ENCODE measurements at regions not wholly inside any gene's neighbourhood (a gene's known extent, or its start where the extent isn't known, plus 50 kb on each side); places are given as distances from the start of the nearest gene placed in this dataset.

DNA sequence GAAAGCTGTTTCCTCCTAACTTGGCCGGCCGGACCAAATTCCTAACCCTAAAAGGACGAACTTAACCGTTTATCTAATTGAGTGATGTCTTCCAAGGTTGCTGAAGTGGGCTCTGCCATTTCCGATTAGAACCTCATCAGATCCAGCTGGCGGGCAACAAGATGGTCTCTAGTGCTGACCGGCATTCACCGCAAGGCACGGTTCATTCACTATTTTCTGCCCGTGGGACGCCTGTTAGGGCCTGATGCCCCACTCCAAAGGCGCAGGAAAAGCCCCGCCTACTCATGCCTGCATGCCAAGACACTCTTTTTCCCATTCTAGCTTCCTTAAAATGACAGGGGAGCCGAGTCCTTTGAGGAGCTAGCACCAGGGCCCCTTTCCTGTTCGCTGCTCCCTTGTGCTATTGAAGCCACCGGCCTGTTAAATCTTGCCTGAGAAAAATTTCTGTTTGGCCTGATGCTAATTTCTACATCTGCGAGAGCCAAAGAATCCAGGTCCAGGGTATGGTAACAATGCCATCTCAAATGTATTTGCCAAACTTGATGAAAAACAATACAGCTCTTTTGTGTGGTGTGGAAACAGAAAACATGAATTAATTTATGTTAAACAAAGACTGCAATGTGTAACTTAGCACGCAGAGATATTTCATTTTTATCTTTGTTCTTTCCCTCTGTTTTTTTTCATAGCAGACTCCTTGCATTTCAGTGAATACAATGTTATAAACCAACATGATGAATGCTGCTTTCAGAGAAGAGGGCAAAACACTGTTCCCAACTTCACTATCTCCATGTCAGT lies 1071.2 kb upstream of the USP15 start:
- H3K4me2 ChIP-seq (ENCODE audit: low read length) = no peak overlapping the region
- H3K27me3 ChIP-seq (ENCODE audit: low read depth, low read length) = no peaks in the 10 kb centered on the region
- no peaks in the 10 kb centered on the region for H3K36me3 ChIP-seq (replicated peaks; ENCODE audit: low read depth, low read length)
- no peak overlapping the region for H3K27ac ChIP-seq (ENCODE audit: low read length)
- H4K20me1 ChIP-seq (ENCODE audit: insufficient read depth, low read length) = no peaks in the 10 kb centered on the region
- TF ChIP-seq, protein P1, sequence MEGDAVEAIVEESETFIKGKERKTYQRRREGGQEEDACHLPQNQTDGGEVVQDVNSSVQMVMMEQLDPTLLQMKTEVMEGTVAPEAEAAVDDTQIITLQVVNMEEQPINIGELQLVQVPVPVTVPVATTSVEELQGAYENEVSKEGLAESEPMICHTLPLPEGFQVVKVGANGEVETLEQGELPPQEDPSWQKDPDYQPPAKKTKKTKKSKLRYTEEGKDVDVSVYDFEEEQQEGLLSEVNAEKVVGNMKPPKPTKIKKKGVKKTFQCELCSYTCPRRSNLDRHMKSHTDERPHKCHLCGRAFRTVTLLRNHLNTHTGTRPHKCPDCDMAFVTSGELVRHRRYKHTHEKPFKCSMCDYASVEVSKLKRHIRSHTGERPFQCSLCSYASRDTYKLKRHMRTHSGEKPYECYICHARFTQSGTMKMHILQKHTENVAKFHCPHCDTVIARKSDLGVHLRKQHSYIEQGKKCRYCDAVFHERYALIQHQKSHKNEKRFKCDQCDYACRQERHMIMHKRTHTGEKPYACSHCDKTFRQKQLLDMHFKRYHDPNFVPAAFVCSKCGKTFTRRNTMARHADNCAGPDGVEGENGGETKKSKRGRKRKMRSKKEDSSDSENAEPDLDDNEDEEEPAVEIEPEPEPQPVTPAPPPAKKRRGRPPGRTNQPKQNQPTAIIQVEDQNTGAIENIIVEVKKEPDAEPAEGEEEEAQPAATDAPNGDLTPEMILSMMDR (IDR thresholded peaks at IDR 0.05; ENCODE audit: low read depth, low read length) = no peak
- TF ChIP-seq EZH2phosphoT487 (IDR thresholded peaks at IDR 0.05; ENCODE audit: low read depth) = no peak
- H3K9ac ChIP-seq (ENCODE audit: low read length) = no peak overlapping the region
- H3K9me3 ChIP-seq (ENCODE audit: insufficient read depth, low read length) = no peaks in the 10 kb centered on the region
- H2AFZ ChIP-seq (ENCODE audit: low read depth, low read length) = no peak overlapping the region
- H3K4me3 ChIP-seq (ENCODE audit: low read length) = no peak overlapping the region
- no peaks in the 10 kb centered on the region for H3K79me2 ChIP-seq (ENCODE audit: low read length)
- no peaks in the 10 kb centered on the region for H3K4me1 ChIP-seq (ENCODE audit: low read length)

DNA sequence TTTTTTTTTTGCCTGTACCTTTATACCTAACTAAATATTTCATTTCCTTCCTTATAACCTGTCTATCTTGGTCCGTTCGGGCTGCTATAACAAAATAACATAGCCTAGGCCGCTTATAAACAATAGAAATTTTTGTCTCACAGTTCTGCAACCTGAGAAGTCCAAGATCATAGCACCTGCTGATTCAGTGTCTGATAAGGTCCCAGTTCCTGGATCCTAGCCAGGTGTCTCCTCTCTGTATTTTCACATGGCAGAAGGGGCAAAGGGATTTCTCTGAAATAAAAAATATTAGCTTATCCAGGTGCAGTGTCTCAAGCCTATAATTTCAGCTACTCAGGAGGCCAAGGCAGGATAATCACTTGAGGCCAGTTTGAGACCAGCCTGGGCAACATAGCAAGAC lies 1046.6 kb upstream of the USP15 start:
- no peak overlapping the region for H3K27ac ChIP-seq (ENCODE audit: low read length)
- H3K4me1 ChIP-seq (ENCODE audit: low read length) = no peaks in the 10 kb centered on the region
- H3K36me3 ChIP-seq (replicated peaks; ENCODE audit: low read depth, low read length) = no peaks in the 10 kb centered on the region
- H3K27me3 ChIP-seq (ENCODE audit: low read depth, low read length) = no peaks in the 10 kb centered on the region
- H4K20me1 ChIP-seq (ENCODE audit: insufficient read depth, low read length) = no peaks in the 10 kb centered on the region
- H3K4me3 ChIP-seq (ENCODE audit: low read length) = no peak overlapping the region
- TF ChIP-seq, protein P1 (IDR thresholded peaks at IDR 0.05; ENCODE audit: low read depth, low read length) = no peak
- TF ChIP-seq EZH2phosphoT487 (IDR thresholded peaks at IDR 0.05; ENCODE audit: low read depth) = no peak
- no peak overlapping the region for H3K4me2 ChIP-seq (ENCODE audit: low read length)
- H3K79me2 ChIP-seq (ENCODE audit: low read length) = no peaks in the 10 kb centered on the region
- no peak overlapping the region for H2AFZ ChIP-seq (ENCODE audit: low read depth, low read length)
- no peaks in the 10 kb centered on the region for H3K9me3 ChIP-seq (ENCODE audit: insufficient read depth, low read length)
- H3K9ac ChIP-seq (ENCODE audit: low read length) = no peak overlapping the region

GRCh38 chr12:61220337-61220736 lies 1039.9 kb upstream of the USP15 start:
- Histone ChIP-seq H3K9me3 (ENCODE audit: insufficient read depth, low read length) (no peaks in the 10 kb centered on the region), H2AFZ (ENCODE audit: low read depth, low read length) (no peak overlapping the region), H3K4me1 (ENCODE audit: low read length) (no peaks in the 10 kb centered on the region), H3K27me3 (ENCODE audit: low read depth, low read length) (no peaks in the 10 kb centered on the region), H3K9ac (ENCODE audit: low read length) (no peak overlapping the region), H3K4me3 (ENCODE audit: low read length) (no peak overlapping the region), H3K4me2 (ENCODE audit: low read length) (no peak overlapping the region), H3K36me3 (replicated peaks; ENCODE audit: low read depth, low read length) (no peaks in the 10 kb centered on the region), H4K20me1 (ENCODE audit: insufficient read depth, low read length) (no peaks in the 10 kb centered on the region), H3K79me2 (ENCODE audit: low read length) (no peaks in the 10 kb centered on the region), H3K27ac (ENCODE audit: low read length) (no peak overlapping the region)
- TF ChIP-seq EZH2phosphoT487 (IDR thresholded peaks at IDR 0.05; ENCODE audit: low read depth) = no peak

GRCh38 chr12:61232040-61232439 lies 1028.2 kb upstream of the USP15 start:
- Histone ChIP-seq H2AFZ (ENCODE audit: low read depth, low read length) (no peak overlapping the region), H3K4me3 (ENCODE audit: low read length) (no peak overlapping the region), H3K27ac (ENCODE audit: low read length) (no peak overlapping the region), H3K4me2 (ENCODE audit: low read length) (no peak overlapping the region), H3K9ac (ENCODE audit: low read length) (no peak overlapping the region), H4K20me1 (ENCODE audit: insufficient read depth, low read length) (no peaks in the 10 kb centered on the region), H3K9me3 (ENCODE audit: insufficient read depth, low read length) (no peaks in the 10 kb centered on the region), H3K79me2 (ENCODE audit: low read length) (no peaks in the 10 kb centered on the region), H3K4me1 (ENCODE audit: low read length) (no peaks in the 10 kb centered on the region), H3K27me3 (ENCODE audit: low read depth, low read length) (no peaks in the 10 kb centered on the region), H3K36me3 (replicated peaks; ENCODE audit: low read depth, low read length) (no peaks in the 10 kb centered on the region)
- TF ChIP-seq, protein P1 (IDR thresholded peaks at IDR 0.05; ENCODE audit: low read depth, low read length) = no peak
- TF ChIP-seq EZH2phosphoT487 (IDR thresholded peaks at IDR 0.05; ENCODE audit: low read depth) = no peak

Measured in OCI-LY3 (cell line).